PC-9 (cell line): ENCODE measurements at regions not wholly inside any gene's neighbourhood (a gene's known extent, or its start where the extent isn't known, plus 50 kb on each side); places are given as distances from the start of the nearest gene placed in this dataset.

Experiments
- BruUV-seq: library from RNA; stranded (reverse); fragments of 400-500 nt; replicated peaks from 2 replicates; lab custom pipeline; 2021; lab: Mats Ljungman, UMichigan
- CTCF ChIA-PET: fragments of 300-600 bp; sonication (Branson Sonifier 250); formaldehyde crosslinking; loops from one replicate; lab custom pipeline; 2022; ENCODE audit warnings: antibody characterized with exemption; lab: Charles Lee
- POLR2A ChIA-PET: fragments of 300-600 bp; sonication (Branson Sonifier 250); formaldehyde crosslinking; loops from one replicate; lab custom pipeline; 2022; ENCODE audit warnings: antibody characterized with exemption; ENCODE audit not compliant: unreplicated experiment; lab: Charles Lee
- DNase-seq, 2 experiments: peaks; one replicate each; pipeline versions ENCODE4 v3.0.0 to v3.0.0-alpha.2; 2015 to 2022; ENCODE audit warnings: mixed read lengths in 1 of 2
- H2AFZ ChIP-seq: fragments of 200-600 bp; sonication (generic); 2 replicates; pipeline ENCODE4 v1.8.1; 2017; ENCODE audit warnings: antibody characterized with exemption
- H3F3A ChIP-seq: fragments of 200-600 bp; sonication (generic); 2 replicates; pipeline ENCODE4 v1.8.1; 2017; ENCODE audit warnings: antibody characterized with exemption, mild to moderate bottlenecking, low read depth; ENCODE audit not compliant: insufficient read depth
- H3K27ac ChIP-seq: fragments of 200-600 bp; sonication (generic); 2 replicates; pipeline ENCODE4 v1.6.1; 2016; ENCODE audit warnings: mixed run types
- H3K27me3 ChIP-seq: fragments of 200-600 bp; sonication (generic); 2 replicates; pipeline ENCODE4 v1.6.1; 2016; ENCODE audit warnings: low read depth, mixed run types; ENCODE audit not compliant: insufficient read depth
- H3K36me3 ChIP-seq: fragments of 200-600 bp; sonication (generic); 2 replicates; pipeline ENCODE4 v1.6.1; 2016; ENCODE audit warnings: low read depth, mixed run types
- H3K4me1 ChIP-seq: fragments of 200-600 bp; sonication (generic); replicated peaks from 2 replicates; pipeline ENCODE4 v1.6.1; 2016; ENCODE audit warnings: mixed run types; ENCODE audit not compliant: insufficient read depth
- H3K4me2 ChIP-seq: fragments of 200-600 bp; sonication (generic); 2 replicates; pipeline ENCODE4 v1.6.1; 2017; ENCODE audit warnings: mixed run types
- H3K4me3 ChIP-seq: fragments of 200-600 bp; sonication (generic); 2 replicates; pipeline ENCODE4 v1.6.1; 2016; ENCODE audit warnings: mixed run types
- H3K79me2 ChIP-seq: fragments of 200-600 bp; sonication (generic); 2 replicates; pipeline ENCODE4 v1.6.1; 2017; ENCODE audit warnings: low read depth, mixed run types
- H3K9me2 ChIP-seq: fragments of 200-600 bp; sonication (generic); 2 replicates; pipeline ENCODE4 v1.8.1; 2017; ENCODE audit warnings: mild to moderate bottlenecking; ENCODE audit not compliant: insufficient read depth
- H3K9me3 ChIP-seq: fragments of 200-600 bp; sonication (generic); 2 replicates; pipeline ENCODE4 v1.8.1; 2016; ENCODE audit warnings: low read depth; ENCODE audit not compliant: insufficient read depth
- H4K20me1 ChIP-seq: fragments of 200-600 bp; sonication (generic); 2 replicates; pipeline ENCODE4 v1.8.1; 2017; ENCODE audit not compliant: insufficient read depth
- EZH2 ChIP-seq: fragments of 200-600 bp; sonication (generic); IDR thresholded peaks from 2 replicates; pipeline ENCODE4 v1.8.0; 2017; ENCODE audit warnings: antibody characterized with exemption, low read depth
- intact Hi-C: fragments of 100-400 bp; cut with micrococcal nuclease; formaldehyde crosslinking; loops from one replicate; pipeline ENCODE4 v1.10.0; 2022; ENCODE audit not compliant: unreplicated experiment
- TF ChIP-seq, protein P1 (sequence below): fragments of 200-600 bp; sonication (generic); conservative IDR thresholded peaks from 2 replicates; pipeline ENCODE4 v1.6.1; 2017; ENCODE audit warnings: mixed run types, antibody characterized with exemption, mild to moderate bottlenecking, moderate library complexity

DNA sequence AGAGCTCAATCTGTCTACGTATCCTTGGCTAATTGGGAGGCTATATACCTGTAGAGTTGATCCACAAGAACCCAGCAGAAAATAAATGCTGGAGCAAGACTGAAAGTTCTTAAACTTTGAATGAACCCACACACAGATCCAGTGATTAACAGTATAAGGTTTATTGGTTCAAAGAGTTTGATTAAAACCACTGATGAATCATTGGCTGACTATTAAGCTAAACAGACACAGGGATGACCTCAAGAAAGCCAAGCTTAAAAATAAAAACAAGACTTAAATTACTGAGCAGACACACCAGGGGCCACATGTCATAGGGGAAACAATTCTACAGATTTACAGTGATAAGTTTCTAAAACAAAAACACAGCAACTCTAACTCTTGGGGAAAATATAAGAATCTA is 163.6 kb downstream of the SPATA31D1 start:
- ChIA-PET CTCF (no interaction called here), POLR2A (no interaction called here)
- Histone ChIP-seq H3F3A (no peaks in the 10 kb centered on the region), H3K27me3 (no peaks in the 10 kb centered on the region), H3K79me2 (no peaks in the 10 kb centered on the region), H3K9me3 (no peaks in the 10 kb centered on the region), H3K4me1 (no peaks in the 10 kb centered on the region), H3K36me3 (no peaks in the 10 kb centered on the region), H4K20me1 (no peaks in the 10 kb centered on the region), H3K9me2 (no peaks in the 10 kb centered on the region), H3K4me2 (no peak overlapping the region), H2AFZ (no peak overlapping the region), H3K27ac (no peak overlapping the region), H3K4me3 (no peak overlapping the region)
- intact Hi-C loops, result no loop called here
- no peak for DNase-seq
- TF ChIP-seq, protein P1, sequence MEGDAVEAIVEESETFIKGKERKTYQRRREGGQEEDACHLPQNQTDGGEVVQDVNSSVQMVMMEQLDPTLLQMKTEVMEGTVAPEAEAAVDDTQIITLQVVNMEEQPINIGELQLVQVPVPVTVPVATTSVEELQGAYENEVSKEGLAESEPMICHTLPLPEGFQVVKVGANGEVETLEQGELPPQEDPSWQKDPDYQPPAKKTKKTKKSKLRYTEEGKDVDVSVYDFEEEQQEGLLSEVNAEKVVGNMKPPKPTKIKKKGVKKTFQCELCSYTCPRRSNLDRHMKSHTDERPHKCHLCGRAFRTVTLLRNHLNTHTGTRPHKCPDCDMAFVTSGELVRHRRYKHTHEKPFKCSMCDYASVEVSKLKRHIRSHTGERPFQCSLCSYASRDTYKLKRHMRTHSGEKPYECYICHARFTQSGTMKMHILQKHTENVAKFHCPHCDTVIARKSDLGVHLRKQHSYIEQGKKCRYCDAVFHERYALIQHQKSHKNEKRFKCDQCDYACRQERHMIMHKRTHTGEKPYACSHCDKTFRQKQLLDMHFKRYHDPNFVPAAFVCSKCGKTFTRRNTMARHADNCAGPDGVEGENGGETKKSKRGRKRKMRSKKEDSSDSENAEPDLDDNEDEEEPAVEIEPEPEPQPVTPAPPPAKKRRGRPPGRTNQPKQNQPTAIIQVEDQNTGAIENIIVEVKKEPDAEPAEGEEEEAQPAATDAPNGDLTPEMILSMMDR, result no peak
- TF ChIP-seq EZH2, result no peak
- no TSS peak for BruUV-seq

DNA sequence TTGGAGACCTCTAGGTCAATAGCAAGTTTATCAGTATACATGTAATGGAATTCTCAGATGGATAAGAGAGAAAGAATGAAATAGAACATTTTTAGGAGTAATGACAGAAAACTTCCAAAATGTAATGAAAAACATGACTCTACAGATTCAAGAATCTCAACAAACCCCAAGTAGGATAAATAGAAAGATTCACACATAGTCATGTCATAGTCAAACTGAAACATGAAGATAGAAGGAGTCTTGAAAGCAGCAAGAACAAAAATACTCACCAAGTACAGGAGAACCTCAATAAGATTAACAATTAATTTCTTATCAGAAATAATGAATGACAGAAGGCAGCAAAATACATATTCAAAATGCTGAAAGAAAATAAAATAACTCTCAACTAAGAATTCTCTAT is 164.5 kb downstream of the SPATA31D1 start:
- H3K9me2 ChIP-seq, result no peaks in the 10 kb centered on the region
- BruUV-seq, result no TSS peak
- TF ChIP-seq, protein P1, result no peak
- TF ChIP-seq EZH2, result no peak
- H3K27me3 ChIP-seq, result no peaks in the 10 kb centered on the region
- no peaks in the 10 kb centered on the region for H3K36me3 ChIP-seq
- DNase-seq, result no peak
- H3K4me1 ChIP-seq, result no peaks in the 10 kb centered on the region
- intact Hi-C loops, result no loop called here
- H3K27ac ChIP-seq, result no peak overlapping the region
- H4K20me1 ChIP-seq, result no peaks in the 10 kb centered on the region
- H2AFZ ChIP-seq, result no peak overlapping the region
- no peaks in the 10 kb centered on the region for H3F3A ChIP-seq
- ChIA-PET POLR2A (no interaction called here), CTCF (no interaction called here)
- no peaks in the 10 kb centered on the region for H3K79me2 ChIP-seq
- no peak overlapping the region for H3K4me3 ChIP-seq
- H3K4me2 ChIP-seq, result no peak overlapping the region
- no peaks in the 10 kb centered on the region for H3K9me3 ChIP-seq

DNA sequence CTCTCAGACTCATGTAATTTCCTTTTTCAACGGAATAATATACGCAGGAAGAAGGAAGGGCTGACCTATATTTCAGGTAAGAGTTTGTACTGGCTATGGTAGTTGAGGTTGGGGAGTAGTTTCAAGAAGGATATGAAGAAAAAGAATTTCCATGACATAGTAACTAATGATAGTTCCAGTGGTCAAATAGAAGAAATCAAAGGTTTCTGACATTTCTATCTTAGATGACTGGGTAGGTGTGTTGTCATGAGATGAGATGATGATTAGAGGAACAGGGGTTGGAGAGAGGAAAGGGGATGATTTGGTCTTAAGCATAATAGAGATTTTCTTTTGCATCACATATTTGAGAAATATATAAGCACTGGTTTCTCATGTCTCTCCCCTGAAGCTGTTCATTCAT is 166.0 kb downstream of the SPATA31D1 start:
- no peak overlapping the region for H3K4me3 ChIP-seq
- POLR2A ChIA-PET, result no interaction called here
- no peak overlapping the region for H3K4me2 ChIP-seq
- CTCF ChIA-PET, result no interaction called here
- H3K9me3 ChIP-seq, result no peaks in the 10 kb centered on the region
- no peak for DNase-seq
- no peaks in the 10 kb centered on the region for H3K36me3 ChIP-seq
- no peak overlapping the region for H3K27ac ChIP-seq
- no peak overlapping the region for H2AFZ ChIP-seq
- TF ChIP-seq, protein P1, result no peak
- no peak for TF ChIP-seq EZH2
- H3K4me1 ChIP-seq, result no peaks in the 10 kb centered on the region
- BruUV-seq, result no TSS peak
- no peaks in the 10 kb centered on the region for H3K79me2 ChIP-seq
- intact Hi-C loops, result no loop called here
- H3K9me2 ChIP-seq, result no peaks in the 10 kb centered on the region
- no peaks in the 10 kb centered on the region for H4K20me1 ChIP-seq
- no peaks in the 10 kb centered on the region for H3F3A ChIP-seq
- no peaks in the 10 kb centered on the region for H3K27me3 ChIP-seq
